ENCODE measurements at regions not wholly inside any gene's neighbourhood (a gene's known extent, or its start where the extent isn't known, plus 50 kb on each side); places are given as distances from the start of the nearest gene placed in this dataset.
"Not testable (repeated sequence)": the region's sequence is repeated elsewhere in the genome, so short reads cannot be mapped to it uniquely, and the experiment has no call there.

- no peak for DNase-seq (ENCODE audit: low read depth)
Observed at GRCh38 chr13:66237411-66238062, 992.6 kb downstream of the PCDH9 start.

GRCh38 chr13:66234159-66234558 is 996.0 kb downstream of the PCDH9 start:
- no peak for DNase-seq (ENCODE audit: low read depth)

GRCh38 chr13:66231958-66232357 is 998.2 kb downstream of the PCDH9 start:
- DNase-seq (ENCODE audit: low read depth), result not testable (repeated sequence)

GRCh38 chr13:66225072-66225471 is 1005.1 kb downstream of the PCDH9 start:
- DNase-seq (ENCODE audit: low read depth), result no peak

- no peak for DNase-seq (ENCODE audit: low read depth)
Observed at GRCh38 chr13:66224663-66225062, 1005.5 kb downstream of the PCDH9 start.

- no peak for DNase-seq (ENCODE audit: low read depth)
Observed at GRCh38 chr13:66222926-66223325, 1007.2 kb downstream of the PCDH9 start.

GRCh38 chr13:66222127-66222526 is 1008.0 kb downstream of the PCDH9 start:
- DNase-seq (ENCODE audit: low read depth), result no peak

- DNase-seq (ENCODE audit: low read depth), result no peak
Observed at GRCh38 chr13:66219506-66219905, 1010.6 kb downstream of the PCDH9 start.

GRCh38 chr13:66218583-66218982 is 1011.6 kb downstream of the PCDH9 start:
- no peak for DNase-seq (ENCODE audit: low read depth)

GRCh38 chr13:66216728-66217127 is 1013.4 kb downstream of the PCDH9 start:
- DNase-seq (ENCODE audit: low read depth), result no peak

- DNase-seq (ENCODE audit: low read depth), result no peak
Observed at GRCh38 chr13:66214467-66214866, 1015.7 kb downstream of the PCDH9 start.

- no peak for DNase-seq (ENCODE audit: low read depth)
Observed at GRCh38 chr13:66212511-66212910, 1017.6 kb downstream of the PCDH9 start.

- peak; percentile 36 for DNase-seq (ENCODE audit: low read depth)
Observed at GRCh38 chr13:66210677-66211076, 1019.5 kb downstream of the PCDH9 start.

GRCh38 chr13:66208589-66208988 is 1021.5 kb downstream of the PCDH9 start:
- DNase-seq (ENCODE audit: low read depth), result no peak

- no peak for DNase-seq (ENCODE audit: low read depth)
Observed at GRCh38 chr13:66207610-66208009, 1022.5 kb downstream of the PCDH9 start.

- DNase-seq (ENCODE audit: low read depth), result no peak
Observed at GRCh38 chr13:66205807-66206206, 1024.3 kb downstream of the PCDH9 start.

GRCh38 chr13:66200555-66200954 is 1029.6 kb downstream of the PCDH9 start:
- no peak for DNase-seq (ENCODE audit: low read depth)

- DNase-seq (ENCODE audit: low read depth), result no peak
Observed at GRCh38 chr13:66195238-66195637, 1034.9 kb downstream of the PCDH9 start.

- DNase-seq (ENCODE audit: low read depth), result no peak
Observed at GRCh38 chr13:66189986-66190385, 1040.2 kb downstream of the PCDH9 start.

GRCh38 chr13:66180836-66181235 is 1049.3 kb downstream of the PCDH9 start:
- no peak for DNase-seq (ENCODE audit: low read depth)

- DNase-seq (ENCODE audit: low read depth), result no peak
Observed at GRCh38 chr13:66171920-66172319, 1058.2 kb downstream of the PCDH9 start.

- DNase-seq (ENCODE audit: low read depth), result no peak
Observed at GRCh38 chr13:66162470-66162869, 1067.7 kb downstream of the PCDH9 start.

GRCh38 chr13:66159511-66159910 is 1070.6 kb downstream of the PCDH9 start:
- DNase-seq (ENCODE audit: low read depth), result no peak

- peak; percentile 11 for DNase-seq (ENCODE audit: low read depth)
Observed at GRCh38 chr13:66154976-66155375, 1075.2 kb downstream of the PCDH9 start.
